ENCODE measurements at regions not wholly inside any gene's neighbourhood (a gene's known extent, or its start where the extent isn't known, plus 50 kb on each side); places are given as distances from the start of the nearest gene placed in this dataset.

DNA sequence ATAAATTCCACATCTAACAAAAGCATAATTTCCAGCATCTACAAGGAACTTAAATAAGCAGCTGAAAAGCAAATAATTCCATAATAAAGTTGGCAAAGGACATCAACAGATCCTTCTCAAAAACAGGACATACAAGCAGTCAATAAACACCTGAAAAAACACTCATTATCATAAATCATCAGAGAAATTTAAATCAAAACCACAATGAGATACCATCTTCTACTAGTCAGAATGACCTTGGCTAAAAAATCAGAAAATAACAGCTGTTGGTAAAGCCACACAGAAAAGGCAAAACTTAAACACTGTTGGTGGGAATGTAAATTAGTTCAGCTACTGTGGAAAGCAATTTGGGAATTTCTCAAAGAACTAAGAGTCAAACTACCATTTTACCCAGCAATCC is 1371.1 kb upstream of the ACO1 start:
- Histone ChIP-seq H3K14ac (ENCODE audit: insufficient read depth, low read length) (no peak overlapping the region), H2AK5ac (ENCODE audit: insufficient read length, low read length) (no peak overlapping the region), H3K27me3 (ENCODE audit: insufficient read depth, low read length) (no peaks in the 10 kb centered on the region), H4K20me1 (ENCODE audit: control insufficient read depth, insufficient read depth, insufficient read length) (no peaks in the 10 kb centered on the region), H3K23ac (ENCODE audit: insufficient read length, low read depth, low read length) (no peak overlapping the region), H2AFZ (ENCODE audit: low read length) (no peak overlapping the region), H2BK120ac (ENCODE audit: low read depth, low read length, poor library complexity, severe bottlenecking) (no peak overlapping the region), H4K91ac (ENCODE audit: insufficient read length, low read depth, low read length) (no peak overlapping the region), H3K4me1 (ENCODE audit: insufficient read depth, low read length) (no peaks in the 10 kb centered on the region), H4K5ac (ENCODE audit: insufficient read length, low read depth, low read length) (no peak overlapping the region), H3K9me3 (ENCODE audit: control insufficient read depth, low read depth, low read length) (no peaks in the 10 kb centered on the region), H3K18ac (ENCODE audit: insufficient read length, low read depth, low read length) (no peak overlapping the region), H3K27ac (ENCODE audit: insufficient read length, low read depth, low read length) (no peak overlapping the region), H4K8ac (replicated peaks; ENCODE audit: insufficient read length, low read depth, low read length) (no peak overlapping the region), H2BK12ac (ENCODE audit: insufficient read length, low read depth, low read length) (no peak overlapping the region), H2BK20ac (ENCODE audit: low read depth, low read length, poor library complexity, severe bottlenecking) (no peak overlapping the region), H2BK5ac (ENCODE audit: insufficient read length, low read length) (no peak overlapping the region), H3K9ac (ENCODE audit: extremely low read depth, insufficient read length, low read length) (no peak overlapping the region), H3K79me2 (ENCODE audit: insufficient read depth, low read length) (no peaks in the 10 kb centered on the region), H2BK15ac (ENCODE audit: low read depth, low read length) (no peak overlapping the region), H3K4me2 (ENCODE audit: insufficient read depth, insufficient read length, low read length) (no peak overlapping the region), H3K23me2 (ENCODE audit: insufficient read length, low read depth, low read length, poor library complexity, severe bottlenecking) (no peaks in the 10 kb centered on the region), H3K56ac (ENCODE audit: insufficient read length, low read depth, low read length) (no peak overlapping the region), H3K79me1 (ENCODE audit: insufficient read depth, low read depth, low read length, poor library complexity, severe bottlenecking) (no peaks in the 10 kb centered on the region), H3T11ph (ENCODE audit: low read length) (no peak overlapping the region), H3K4ac (ENCODE audit: low read depth, low read length) (no peak overlapping the region)
- Mint-ChIP-seq H3K4me3 (no peak overlapping the region), H3K36me3 (ENCODE audit: insufficient read depth in 1 of 3, low read depth in 3 of 3) (0 out of 7 replicates have a peak, but pooled peaks cover 0 to 6% (median 3%) of the 10 kb centered on the region in 3 experiments), H3K27me3 (ENCODE audit: low read depth) (no peaks in the 10 kb centered on the region), H3K9me3 (peaks cover 0 to 3% of the 10 kb centered on the region in 2 experiments; a peak in 2 of 5 replicates), H3K27ac (no peak overlapping the region), H3K4me1 (peaks cover 4 to 8% of the 10 kb centered on the region in 2 experiments; a peak in 2 of 4 replicates)
- DNase-seq = no peak
- TF ChIP-seq, protein P1, sequence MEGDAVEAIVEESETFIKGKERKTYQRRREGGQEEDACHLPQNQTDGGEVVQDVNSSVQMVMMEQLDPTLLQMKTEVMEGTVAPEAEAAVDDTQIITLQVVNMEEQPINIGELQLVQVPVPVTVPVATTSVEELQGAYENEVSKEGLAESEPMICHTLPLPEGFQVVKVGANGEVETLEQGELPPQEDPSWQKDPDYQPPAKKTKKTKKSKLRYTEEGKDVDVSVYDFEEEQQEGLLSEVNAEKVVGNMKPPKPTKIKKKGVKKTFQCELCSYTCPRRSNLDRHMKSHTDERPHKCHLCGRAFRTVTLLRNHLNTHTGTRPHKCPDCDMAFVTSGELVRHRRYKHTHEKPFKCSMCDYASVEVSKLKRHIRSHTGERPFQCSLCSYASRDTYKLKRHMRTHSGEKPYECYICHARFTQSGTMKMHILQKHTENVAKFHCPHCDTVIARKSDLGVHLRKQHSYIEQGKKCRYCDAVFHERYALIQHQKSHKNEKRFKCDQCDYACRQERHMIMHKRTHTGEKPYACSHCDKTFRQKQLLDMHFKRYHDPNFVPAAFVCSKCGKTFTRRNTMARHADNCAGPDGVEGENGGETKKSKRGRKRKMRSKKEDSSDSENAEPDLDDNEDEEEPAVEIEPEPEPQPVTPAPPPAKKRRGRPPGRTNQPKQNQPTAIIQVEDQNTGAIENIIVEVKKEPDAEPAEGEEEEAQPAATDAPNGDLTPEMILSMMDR (conservative IDR thresholded peaks at IDR 0.05) = no peak

All from H9 (cell line).